ENCODE measurements at regions not wholly inside any gene's neighbourhood (a gene's known extent, or its start where the extent isn't known, plus 50 kb on each side); places are given as distances from the start of the nearest gene placed in this dataset.

GRCh38 chr20:40942006-40942405 lies 86.6 kb upstream of the TOP1 start:
- H3K56ac ChIP-seq (replicated peaks; ENCODE audit: insufficient read length, low read depth, low read length), result no peak overlapping the region
- H3K18ac ChIP-seq (ENCODE audit: extremely low read depth, low read length), result no peak overlapping the region
- no peaks in the 10 kb centered on the region for H3K9me3 ChIP-seq (ENCODE audit: insufficient read depth in 2 of 2, low read depth in 1 of 2, low read length in 1 of 2)
- no peak overlapping the region for H3K14ac ChIP-seq (ENCODE audit: insufficient read length)
- CTCF ChIA-PET (ENCODE audit: partially characterized antibody), result interaction anchor here (1.8 to 2.9 kb wide), 2 partner anchors 11 to 201 kb away, joined by 7 to 12 read pairs; no protein-coding TSS in a partner anchor
- H3K4ac ChIP-seq (replicated peaks; ENCODE audit: insufficient read length, low read depth, low read length), result no peak overlapping the region
- no peak for TF ChIP-seq BRCA1 (IDR thresholded peaks at IDR 0.05; ENCODE audit: low read depth, low read length)
- TF ChIP-seq ZNF274 (IDR thresholded peaks at IDR 0.05; ENCODE audit: borderline replicate concordance, extremely low read depth, low read length), result no peak
- no peak for TF ChIP-seq SUZ12 (IDR thresholded peaks at IDR 0.05; ENCODE audit: low read length)
- no peak for TF ChIP-seq NANOG (IDR thresholded peaks at IDR 0.05; ENCODE audit: insufficient read depth, low read depth, low read length, poor library complexity, severe bottlenecking)
- TF ChIP-seq SIN3A (conservative IDR thresholded peaks at IDR 0.05 in 1 of 2, IDR thresholded peaks at IDR 0.05 in 1 of 2; ENCODE audit: low read depth in 1 of 2, low read length in 2 of 2), result no peak
- no peak for TF ChIP-seq CREB1 (IDR thresholded peaks at IDR 0.05)
- TF ChIP-seq RNF2 (IDR thresholded peaks at IDR 0.05; ENCODE audit: borderline replicate concordance, low read depth, low read length, missing control alignments, poor library complexity, severe bottlenecking), result no peak
- H3K23ac ChIP-seq (ENCODE audit: insufficient read length), result no peak overlapping the region
- no peaks in the 10 kb centered on the region for H3K79me1 ChIP-seq (ENCODE audit: low read depth, low read length)
- no peak for FAIRE-seq
- H2AFZ ChIP-seq (ENCODE audit: low read length), result no peak overlapping the region
- POLR2A ChIA-PET (ENCODE audit: partially characterized antibody), result no interaction called here
- no peaks in the 10 kb centered on the region; a peak in 2 of 7 replicates for H3K27me3 ChIP-seq (replicated peaks in 1 of 4; ENCODE audit: control insufficient read depth in 3 of 4, extremely low read depth in 1 of 4, insufficient read depth in 3 of 4, low read length in 3 of 4)
- H4K5ac ChIP-seq (ENCODE audit: insufficient read length, low read depth, low read length), result no peak overlapping the region
- H4K8ac ChIP-seq (ENCODE audit: extremely low read depth, insufficient read depth, low read length), result no peak overlapping the region
- no peak overlapping the region for H2BK12ac ChIP-seq (ENCODE audit: low read depth, low read length)
- H2BK5ac ChIP-seq (ENCODE audit: low read depth, low read length), result no peak overlapping the region
- H2AK5ac ChIP-seq (ENCODE audit: low read depth, low read length), result no peak overlapping the region
- no peak overlapping the region for H3K4me2 ChIP-seq (ENCODE audit: insufficient read depth in 1 of 2, low read depth in 2 of 2, low read length in 2 of 2)
- H3K23me2 ChIP-seq (ENCODE audit: low read depth, low read length), result no peaks in the 10 kb centered on the region
- H3K36me3 ChIP-seq (ENCODE audit: control insufficient read depth in 2 of 4, insufficient read depth in 4 of 4, low read length in 3 of 4), result no peaks in the 10 kb centered on the region
- H3K79me2 ChIP-seq (ENCODE audit: control insufficient read depth in 1 of 2, insufficient read depth in 2 of 2, low read length in 2 of 2), result no peaks in the 10 kb centered on the region
- no peak overlapping the region for H3K27ac ChIP-seq (ENCODE audit: low read depth, low read length)
- no peak overlapping the region for H2BK20ac ChIP-seq (ENCODE audit: low read length)
- peaks cover 0 to 3% (median 2%) of the 10 kb centered on the region in 4 experiments; a peak in 3 of 7 replicates for H3K4me1 ChIP-seq (replicated peaks in 1 of 4; ENCODE audit: control insufficient read depth in 3 of 4, insufficient read depth in 4 of 4, low read length in 3 of 4)
- H4K20me1 ChIP-seq (replicated peaks in 1 of 2; ENCODE audit: control insufficient read depth in 1 of 2, insufficient read depth in 2 of 2, low read length in 2 of 2), result no peaks in the 10 kb centered on the region
- H3K4me3 ChIP-seq (ENCODE audit: extremely low read depth in 1 of 4, insufficient read depth in 2 of 4, low read depth in 3 of 4, low read length in 4 of 4), result no peak overlapping the region
- no peak overlapping the region for H4K91ac ChIP-seq (replicated peaks; ENCODE audit: insufficient read length, low read length)
- H2BK120ac ChIP-seq (replicated peaks; ENCODE audit: low read depth, low read length), result no peak overlapping the region
- no peak overlapping the region for H3K9ac ChIP-seq (replicated peaks in 1 of 4; ENCODE audit: extremely low read depth in 1 of 4, low read depth in 3 of 4, low read length in 3 of 4)
- no peak overlapping the region for H2BK15ac ChIP-seq (ENCODE audit: low read length)
- 89% methylated on average over 4 of the region's 4 CpGs; no CpG with 5 or more reads in 1 of the 2 experiments for WGBS, 2 experiments (ENCODE audit: extremely low coverage in 1 of 2, insufficient coverage in 1 of 2, insufficient read length in 1 of 2, insufficient replicate concordance in 2 of 2, low coverage in 1 of 2, low lambda C conversion rate in 2 of 2, missing lambda C conversion rate in 1 of 2)
- no peak for DNase-seq (ENCODE audit: low read depth in 1 of 2, low spot score in 2 of 2)
